ENCODE measurements at regions not wholly inside any gene's neighbourhood (a gene's known extent, or its start where the extent isn't known, plus 50 kb on each side); places are given as distances from the start of the nearest gene placed in this dataset.

DNA sequence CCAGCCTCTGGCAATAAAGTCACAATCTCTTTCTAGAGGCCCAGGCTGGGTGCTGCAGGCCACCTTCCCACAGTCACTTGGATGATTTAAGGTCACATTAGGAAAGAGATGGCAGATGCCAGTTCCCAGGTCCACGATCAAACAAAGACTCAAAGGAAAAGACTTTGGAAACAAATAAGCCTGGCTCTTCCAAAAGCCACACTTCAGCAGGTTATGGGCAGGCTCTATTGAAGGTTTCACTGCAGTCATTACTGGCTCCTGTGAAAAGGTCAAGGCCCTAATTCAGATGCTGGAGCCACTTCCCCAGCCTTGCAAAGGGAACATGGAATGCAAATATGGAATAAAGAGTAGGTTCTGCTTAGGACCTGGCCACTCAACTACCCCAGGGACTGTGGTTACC is 104.0 kb upstream of the ZNF32 start:
- no peak for DNase-seq (ENCODE audit: low read depth)
- TF ChIP-seq, protein P1, sequence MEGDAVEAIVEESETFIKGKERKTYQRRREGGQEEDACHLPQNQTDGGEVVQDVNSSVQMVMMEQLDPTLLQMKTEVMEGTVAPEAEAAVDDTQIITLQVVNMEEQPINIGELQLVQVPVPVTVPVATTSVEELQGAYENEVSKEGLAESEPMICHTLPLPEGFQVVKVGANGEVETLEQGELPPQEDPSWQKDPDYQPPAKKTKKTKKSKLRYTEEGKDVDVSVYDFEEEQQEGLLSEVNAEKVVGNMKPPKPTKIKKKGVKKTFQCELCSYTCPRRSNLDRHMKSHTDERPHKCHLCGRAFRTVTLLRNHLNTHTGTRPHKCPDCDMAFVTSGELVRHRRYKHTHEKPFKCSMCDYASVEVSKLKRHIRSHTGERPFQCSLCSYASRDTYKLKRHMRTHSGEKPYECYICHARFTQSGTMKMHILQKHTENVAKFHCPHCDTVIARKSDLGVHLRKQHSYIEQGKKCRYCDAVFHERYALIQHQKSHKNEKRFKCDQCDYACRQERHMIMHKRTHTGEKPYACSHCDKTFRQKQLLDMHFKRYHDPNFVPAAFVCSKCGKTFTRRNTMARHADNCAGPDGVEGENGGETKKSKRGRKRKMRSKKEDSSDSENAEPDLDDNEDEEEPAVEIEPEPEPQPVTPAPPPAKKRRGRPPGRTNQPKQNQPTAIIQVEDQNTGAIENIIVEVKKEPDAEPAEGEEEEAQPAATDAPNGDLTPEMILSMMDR (IDR thresholded peaks at IDR 0.05; ENCODE audit: insufficient read depth, low read depth, low read length, missing control alignments), result no peak
- no peak overlapping the region for H3K4me3 ChIP-seq (ENCODE audit: low read depth, low read length)

DNA sequence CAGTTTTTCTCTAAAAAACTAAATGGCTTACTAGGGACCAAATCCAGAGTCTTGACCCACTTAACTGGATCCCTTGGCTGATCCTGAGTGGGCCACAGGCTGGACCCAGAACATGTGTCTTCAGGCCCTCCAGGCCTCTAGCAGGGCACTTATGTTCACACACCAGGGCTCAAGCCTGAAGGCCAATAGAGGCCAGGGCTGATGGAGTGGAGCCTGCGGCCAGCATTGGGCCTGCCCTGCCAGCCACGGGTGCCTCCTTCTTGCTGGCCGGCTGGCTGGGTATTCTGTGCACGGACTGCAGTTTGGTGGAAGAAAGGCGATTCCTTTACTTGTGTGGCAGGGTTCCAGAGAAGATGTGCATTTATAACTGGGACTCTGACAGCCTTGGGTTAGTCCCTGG is 103.0 kb upstream of the ZNF32 start:
- TF ChIP-seq, protein P1 (IDR thresholded peaks at IDR 0.05; ENCODE audit: insufficient read depth, low read depth, low read length, missing control alignments), result no peak
- H3K4me3 ChIP-seq (ENCODE audit: low read depth, low read length), result no peak overlapping the region
- DNase-seq (ENCODE audit: low read depth), result no peak

DNA sequence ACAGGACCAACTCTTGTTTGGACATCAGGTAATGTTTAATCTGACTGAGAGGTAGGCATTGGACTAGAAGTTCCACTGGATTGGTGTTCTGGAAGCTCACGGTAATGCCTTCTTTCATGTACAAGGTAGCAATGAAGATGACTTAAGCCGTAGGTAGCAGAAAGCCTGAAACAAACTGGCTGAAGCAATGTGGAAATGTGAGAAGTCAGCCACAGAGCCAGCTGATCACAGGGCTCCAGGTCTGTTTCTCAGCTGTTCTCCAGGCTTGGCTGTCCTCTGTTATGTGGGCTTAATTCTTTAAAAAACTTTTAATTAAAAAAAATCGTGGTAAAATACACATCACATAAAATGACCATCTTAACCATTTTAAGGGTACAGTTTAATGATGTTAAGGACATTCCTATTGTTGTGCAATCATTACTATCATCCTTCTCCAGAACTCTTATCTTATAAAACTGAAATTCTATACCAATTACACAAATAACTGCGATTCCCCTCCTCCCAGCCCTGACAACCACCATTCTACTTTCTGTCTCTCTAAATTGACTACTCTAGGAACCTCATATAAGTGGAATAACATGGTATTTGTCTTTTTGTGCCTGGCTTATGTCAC is 101.4 kb upstream of the ZNF32 start:
- DNase-seq (ENCODE audit: low read depth), result no peak

DNA sequence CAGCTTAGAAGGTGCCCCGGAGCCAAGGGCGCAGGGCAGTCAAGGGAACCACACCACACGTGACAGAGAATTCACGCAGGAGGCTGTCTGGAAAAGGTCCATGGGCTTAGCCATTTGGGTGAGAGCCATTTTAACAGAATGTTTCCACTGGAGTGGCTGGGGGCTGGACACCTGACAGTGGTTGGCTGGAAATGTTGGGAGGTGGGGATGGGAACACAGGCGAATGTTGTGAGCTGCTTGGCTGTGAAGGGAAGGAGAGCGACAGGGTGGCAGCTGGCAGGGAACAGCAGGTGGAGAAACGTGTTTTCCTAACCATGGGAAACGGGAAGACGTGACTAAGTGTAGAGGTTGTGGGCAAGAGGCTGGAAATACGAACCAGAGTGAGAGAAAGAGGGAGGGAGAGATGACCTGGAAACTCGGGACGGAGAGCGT is 100.5 kb upstream of the ZNF32 start:
- DNase-seq (ENCODE audit: low read depth), result no peak
- TF ChIP-seq, protein P1 (IDR thresholded peaks at IDR 0.05; ENCODE audit: insufficient read depth, low read depth, low read length, missing control alignments), result no peak

More for the DNA sequence above, 101.4 kb upstream of the ZNF32 start:
- no peak overlapping the region for H3K4me3 ChIP-seq (ENCODE audit: low read depth, low read length)
- TF ChIP-seq, protein P1 (IDR thresholded peaks at IDR 0.05; ENCODE audit: insufficient read depth, low read depth, low read length, missing control alignments), result no peak

DNA sequence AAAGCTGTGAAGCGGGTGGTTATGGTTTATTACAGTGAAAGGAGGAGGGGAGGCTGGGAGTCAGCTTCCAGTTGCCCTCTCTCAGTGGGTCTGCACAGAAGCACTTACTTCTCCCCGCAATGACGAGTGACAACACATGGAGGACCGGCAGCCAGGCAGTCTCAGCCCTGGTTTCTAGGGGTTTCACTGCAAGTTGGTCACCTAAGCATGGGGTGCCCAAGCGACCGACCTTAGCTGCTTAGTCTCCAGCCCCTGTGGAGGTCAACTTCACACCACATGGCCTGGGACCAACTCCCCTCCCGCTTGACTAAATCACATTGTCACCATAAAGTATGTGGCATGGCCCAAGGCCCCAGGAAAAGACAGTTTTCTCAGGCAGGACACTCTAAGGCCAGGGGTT is 99.9 kb upstream of the ZNF32 start:
- TF ChIP-seq, protein P1 (IDR thresholded peaks at IDR 0.05; ENCODE audit: insufficient read depth, low read depth, low read length, missing control alignments), result no peak
- no peak overlapping the region for H3K4me3 ChIP-seq (ENCODE audit: low read depth, low read length)
- no peak for DNase-seq (ENCODE audit: low read depth)

More for the DNA sequence above, 100.5 kb upstream of the ZNF32 start:
- no peak overlapping the region for H3K4me3 ChIP-seq (ENCODE audit: low read depth, low read length)

DNA sequence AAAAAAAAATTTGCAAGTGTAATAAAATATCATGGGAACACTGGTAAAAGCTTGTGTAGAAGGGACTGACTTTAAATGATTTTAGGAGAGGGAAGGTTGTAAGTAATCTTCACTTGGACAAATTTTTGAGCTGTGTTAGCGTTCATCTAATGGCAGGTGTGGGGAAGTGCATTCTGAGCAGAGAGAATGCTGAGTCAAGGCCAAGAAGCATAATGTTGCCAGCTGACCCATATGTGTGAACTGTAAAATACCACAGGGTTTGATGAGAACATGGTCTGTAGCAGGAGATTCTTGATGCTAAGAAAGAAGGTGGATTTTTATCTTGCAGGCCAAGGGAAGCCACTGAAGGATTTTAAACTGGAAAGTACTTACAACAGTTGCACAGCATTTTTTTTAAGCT is 98.2 kb upstream of the ZNF32 start:
- no peak for DNase-seq (ENCODE audit: low read depth)
- H3K4me3 ChIP-seq (ENCODE audit: low read depth, low read length), result no peak overlapping the region
- TF ChIP-seq, protein P1 (IDR thresholded peaks at IDR 0.05; ENCODE audit: insufficient read depth, low read depth, low read length, missing control alignments), result no peak

DNA sequence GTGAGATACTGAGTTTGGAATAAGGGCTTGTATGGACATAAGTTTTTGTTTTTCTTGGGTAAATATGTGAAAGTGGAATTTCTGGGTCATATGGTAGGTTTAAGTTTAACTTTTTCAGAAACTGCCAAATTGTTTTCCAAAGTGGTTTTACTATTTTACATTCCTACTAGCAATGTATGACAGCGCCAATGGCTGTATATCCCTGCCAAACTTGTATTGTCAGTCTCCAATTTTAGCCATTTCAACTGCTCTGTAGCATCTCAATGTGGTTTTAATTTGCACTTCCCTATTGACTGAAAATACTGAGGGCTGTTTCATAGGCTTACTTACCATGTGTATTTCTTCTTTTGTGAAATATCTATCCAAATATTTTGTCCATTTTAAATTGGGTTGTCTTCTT is 90.5 kb upstream of the ZNF32 start:
- H3K4me3 ChIP-seq (ENCODE audit: low read depth, low read length), result no peak overlapping the region
- DNase-seq (ENCODE audit: low read depth), result no peak
- TF ChIP-seq, protein P1 (IDR thresholded peaks at IDR 0.05; ENCODE audit: insufficient read depth, low read depth, low read length, missing control alignments), result no peak

Measured in GM12865 (cell line).